ENCODE measurements at regions not wholly inside any gene's neighbourhood (a gene's known extent, or its start where the extent isn't known, plus 50 kb on each side); places are given as distances from the start of the nearest gene placed in this dataset.

- Histone ChIP-seq H3K27ac (replicated peaks) (no peak overlapping the region), H3K4me3 (replicated peaks; ENCODE audit: insufficient read depth, low read length) (no peak overlapping the region), H3K27me3 (ENCODE audit: insufficient read depth, poor library complexity, severe bottlenecking) (peaks cover 2% of the 10 kb centered on the region)
- DNase-seq (ENCODE audit: low read depth in 1 of 2, low spot score in 1 of 2): no peak
- TF ChIP-seq SPI1 (IDR thresholded peaks at IDR 0.05; ENCODE audit: borderline replicate concordance, low read depth): no peak
- no peak for TF ChIP-seq REST (IDR thresholded peaks at IDR 0.05; ENCODE audit: insufficient replicate concordance, low read depth)
- no peak for TF ChIP-seq CTCF (IDR thresholded peaks at IDR 0.05; ENCODE audit: insufficient read depth, low read length)
- no peak for TF ChIP-seq GABPA (IDR thresholded peaks at IDR 0.05; ENCODE audit: low read depth)
- TF ChIP-seq POLR2AphosphoS5 (IDR thresholded peaks at IDR 0.05; ENCODE audit: low read depth): no peak
Measured at GRCh38 chr15:95059346-95059905, 828.1 kb downstream of the MCTP2 start.

GRCh38 chr15:95068701-95069521 lies 837.5 kb downstream of the MCTP2 start:
- no peak overlapping the region for H3K27ac ChIP-seq (replicated peaks)

More at GRCh38 chr15:95068701-95069521, 837.5 kb downstream of the MCTP2 start:
- no peak for DNase-seq (ENCODE audit: low read depth in 1 of 2, low spot score in 1 of 2)
- TF ChIP-seq GABPA (IDR thresholded peaks at IDR 0.05; ENCODE audit: low read depth): no peak
- no peak for TF ChIP-seq CTCF (IDR thresholded peaks at IDR 0.05; ENCODE audit: insufficient read depth, low read length)
- TF ChIP-seq REST (IDR thresholded peaks at IDR 0.05; ENCODE audit: insufficient replicate concordance, low read depth): no peak
- TF ChIP-seq POLR2AphosphoS5 (IDR thresholded peaks at IDR 0.05; ENCODE audit: low read depth): no peak
- TF ChIP-seq SPI1 (IDR thresholded peaks at IDR 0.05; ENCODE audit: borderline replicate concordance, low read depth): no peak
- H3K27me3 ChIP-seq (ENCODE audit: insufficient read depth, poor library complexity, severe bottlenecking): no peaks in the 10 kb centered on the region
- H3K4me3 ChIP-seq (replicated peaks; ENCODE audit: insufficient read depth, low read length): no peak overlapping the region
